ENCODE measurements at regions not wholly inside any gene's neighbourhood (a gene's known extent, or its start where the extent isn't known, plus 50 kb on each side); places are given as distances from the start of the nearest gene placed in this dataset.

GRCh38 chr10:2119316-2119715 lies 382.0 kb upstream of the ADARB2 start:
- no peak for TF ChIP-seq CTCF (IDR thresholded peaks at IDR 0.05)
- TF ChIP-seq POLR2A (IDR thresholded peaks at IDR 0.05): no peak

All from sigmoid colon (tissue), 3 donors.